KOPT-K1 (cell line): ENCODE measurements at regions not wholly inside any gene's neighbourhood (a gene's known extent, or its start where the extent isn't known, plus 50 kb on each side); places are given as distances from the start of the nearest gene placed in this dataset.

Source experiments
- H3K27ac ChIP-seq: fragments of 200-600 bp; sonication (generic); 2 replicates; pipeline ENCODE4 v1.5.1; 2016; ENCODE audit warnings: antibody characterized with exemption, mild to moderate bottlenecking, low read depth, low read length; ENCODE audit not compliant: poor library complexity, severe bottlenecking
- H3K36me3 ChIP-seq: fragments of 200-600 bp; sonication (generic); 2 replicates; pipeline ENCODE4 v1.5.1; 2017; ENCODE audit warnings: antibody characterized with exemption, mild to moderate bottlenecking, low read length, moderate library complexity; ENCODE audit not compliant: insufficient read depth
- H3K9me3 ChIP-seq: fragments of 200-600 bp; sonication (generic); 2 replicates; pipeline ENCODE4 v1.5.1; 2017; ENCODE audit warnings: antibody characterized with exemption, low read length, mild to moderate bottlenecking; ENCODE audit not compliant: insufficient read depth, poor library complexity, severe bottlenecking

GRCh38 chr12:71071536-71072097 lies 86.2 kb downstream of the TSPAN8 start:
- Histone ChIP-seq H3K9me3 (no peaks in the 10 kb centered on the region), H3K36me3 (no peaks in the 10 kb centered on the region), H3K27ac (no peak overlapping the region)

GRCh38 chr12:71070416-71071128 lies 87.2 kb downstream of the TSPAN8 start:
- H3K27ac ChIP-seq = no peak overlapping the region
- H3K36me3 ChIP-seq = no peaks in the 10 kb centered on the region
- no peaks in the 10 kb centered on the region for H3K9me3 ChIP-seq

- no peaks in the 10 kb centered on the region for H3K36me3 ChIP-seq
- no peaks in the 10 kb centered on the region for H3K9me3 ChIP-seq
These were observed 88.5 kb downstream of the TSPAN8 start for GRCh38 chr12:71069311-71069710.

GRCh38 chr12:71063087-71063486 lies 94.7 kb downstream of the TSPAN8 start:
- peaks cover 5% of the 10 kb centered on the region for H3K9me3 ChIP-seq
- no peaks in the 10 kb centered on the region for H3K36me3 ChIP-seq
- H3K27ac ChIP-seq = no peak overlapping the region

More at GRCh38 chr12:71069311-71069710, 88.5 kb downstream of the TSPAN8 start:
- no peak overlapping the region for H3K27ac ChIP-seq

DNA sequence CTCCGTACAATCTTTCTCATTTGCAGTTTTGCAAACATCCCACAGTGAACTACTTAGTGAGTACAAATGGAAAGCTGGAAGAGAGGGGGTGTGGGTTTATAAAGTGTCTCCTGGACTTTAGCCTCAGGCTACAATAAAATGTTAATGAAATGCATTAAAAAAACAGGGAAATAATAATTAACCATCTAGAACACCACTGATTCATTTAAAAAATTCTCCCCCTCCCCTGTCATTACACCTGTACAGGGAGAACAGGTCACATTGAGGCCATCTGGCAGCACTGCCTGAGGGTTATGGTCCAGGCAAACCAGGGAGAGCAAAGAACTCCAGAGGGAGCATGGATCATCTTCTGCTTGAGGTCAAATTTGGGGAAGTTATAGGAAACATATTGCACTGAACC lies 96.3 kb downstream of the TSPAN8 start:
- H3K36me3 ChIP-seq = no peaks in the 10 kb centered on the region
- peaks cover 9% of the 10 kb centered on the region for H3K9me3 ChIP-seq
- H3K27ac ChIP-seq = no peak overlapping the region

GRCh38 chr12:71060426-71060825 lies 97.4 kb downstream of the TSPAN8 start:
- no peak overlapping the region for H3K27ac ChIP-seq
- H3K9me3 ChIP-seq = peaks cover 9% of the 10 kb centered on the region
- no peaks in the 10 kb centered on the region for H3K36me3 ChIP-seq

GRCh38 chr12:71057330-71057729 lies 100.5 kb downstream of the TSPAN8 start:
- H3K9me3 ChIP-seq = peaks cover 9% of the 10 kb centered on the region

GRCh38 chr12:71054551-71054950 lies 103.2 kb downstream of the TSPAN8 start:
- no peaks in the 10 kb centered on the region for H3K36me3 ChIP-seq
- peaks cover 9% of the 10 kb centered on the region for H3K9me3 ChIP-seq
- H3K27ac ChIP-seq = peak overlapping the region; percentile 62

More at GRCh38 chr12:71057330-71057729, 100.5 kb downstream of the TSPAN8 start:
- no peak overlapping the region for H3K27ac ChIP-seq
- no peaks in the 10 kb centered on the region for H3K36me3 ChIP-seq

- H3K36me3 ChIP-seq = no peaks in the 10 kb centered on the region
- H3K27ac ChIP-seq = peak overlapping the region; percentile 29
- H3K9me3 ChIP-seq = no peaks in the 10 kb centered on the region
These were observed 111.6 kb downstream of the TSPAN8 start for GRCh38 chr12:71046215-71046614.

DNA sequence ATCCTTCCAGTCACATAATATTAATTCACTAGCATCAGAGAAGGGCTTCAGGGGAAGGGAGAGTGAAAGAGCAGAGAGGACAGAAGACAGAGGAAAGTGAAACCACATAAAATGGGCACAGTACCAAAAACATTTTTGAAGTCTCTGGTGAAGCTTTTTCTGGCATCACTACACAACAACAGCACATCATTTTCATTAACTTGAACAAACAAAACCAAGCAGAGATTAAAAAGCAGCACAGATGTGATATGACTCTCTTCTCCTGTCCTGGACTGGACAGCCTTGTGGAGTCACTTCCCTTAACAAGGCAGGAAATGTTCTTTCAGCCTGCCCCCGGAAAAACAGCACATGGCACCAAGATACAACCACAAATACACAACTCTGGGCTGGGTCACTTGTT lies 112.0 kb downstream of the TSPAN8 start:
- Histone ChIP-seq H3K27ac (peak overlapping the region; percentile 29), H3K9me3 (no peaks in the 10 kb centered on the region), H3K36me3 (no peaks in the 10 kb centered on the region)

DNA sequence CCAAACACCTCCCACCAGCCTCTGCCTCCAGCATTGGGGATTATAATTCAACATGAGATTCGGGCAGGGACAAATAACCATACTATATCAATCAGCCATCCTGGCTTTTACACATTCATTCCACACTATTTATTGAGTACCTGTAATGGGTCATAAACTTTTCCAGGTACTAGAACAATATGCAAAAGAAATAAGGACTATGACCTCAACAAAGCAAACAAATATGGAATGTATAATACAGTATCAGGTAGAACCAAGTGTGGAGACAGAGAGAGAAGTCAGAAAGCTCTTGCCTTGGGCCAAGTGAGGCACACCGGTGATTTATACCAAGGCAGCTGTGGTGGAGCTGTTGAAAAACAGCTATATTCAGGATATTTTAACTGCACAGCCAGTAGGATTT lies 116.3 kb downstream of the TSPAN8 start:
- Histone ChIP-seq H3K27ac (no peak overlapping the region), H3K36me3 (no peaks in the 10 kb centered on the region), H3K9me3 (no peaks in the 10 kb centered on the region)

GRCh38 chr12:71038960-71039359 lies 118.4 kb upstream of the PTPRR start:
- Histone ChIP-seq H3K27ac (no peak overlapping the region), H3K9me3 (no peaks in the 10 kb centered on the region), H3K36me3 (no peaks in the 10 kb centered on the region)

DNA sequence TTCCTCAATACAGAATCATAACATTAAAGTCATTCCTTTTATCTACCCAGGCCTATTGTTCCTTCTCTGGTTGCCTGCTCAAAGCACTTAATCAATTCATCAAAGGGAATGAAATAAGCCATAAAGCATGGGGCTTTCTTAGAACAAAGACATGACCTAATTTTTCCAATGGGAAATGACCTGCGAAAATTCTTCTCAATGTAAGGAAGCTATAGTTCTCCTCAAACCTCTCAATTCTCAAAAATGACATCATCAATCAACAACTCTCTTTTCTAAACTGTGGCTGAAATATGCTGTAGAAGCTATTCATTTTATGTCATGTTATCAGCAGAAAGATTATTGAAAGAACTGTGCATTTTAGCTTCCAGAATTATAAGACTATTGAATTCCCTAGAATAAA lies 116.0 kb upstream of the PTPRR start:
- Histone ChIP-seq H3K9me3 (no peaks in the 10 kb centered on the region), H3K27ac (no peak overlapping the region), H3K36me3 (no peaks in the 10 kb centered on the region)

- no peaks in the 10 kb centered on the region for H3K36me3 ChIP-seq
- no peak overlapping the region for H3K27ac ChIP-seq
- no peaks in the 10 kb centered on the region for H3K9me3 ChIP-seq
These were observed 112.4 kb upstream of the PTPRR start for GRCh38 chr12:71032933-71033332.

GRCh38 chr12:71029302-71029701 lies 108.8 kb upstream of the PTPRR start:
- H3K9me3 ChIP-seq = no peaks in the 10 kb centered on the region

GRCh38 chr12:71027856-71028255 lies 107.3 kb upstream of the PTPRR start:
- Histone ChIP-seq H3K9me3 (no peaks in the 10 kb centered on the region), H3K27ac (no peak overlapping the region), H3K36me3 (no peaks in the 10 kb centered on the region)

More at GRCh38 chr12:71029302-71029701, 108.8 kb upstream of the PTPRR start:
- H3K27ac ChIP-seq = no peak overlapping the region
- no peaks in the 10 kb centered on the region for H3K36me3 ChIP-seq
